ENCODE measurements at regions not wholly inside any gene's neighbourhood (a gene's known extent, or its start where the extent isn't known, plus 50 kb on each side); places are given as distances from the start of the nearest gene placed in this dataset.

DNA sequence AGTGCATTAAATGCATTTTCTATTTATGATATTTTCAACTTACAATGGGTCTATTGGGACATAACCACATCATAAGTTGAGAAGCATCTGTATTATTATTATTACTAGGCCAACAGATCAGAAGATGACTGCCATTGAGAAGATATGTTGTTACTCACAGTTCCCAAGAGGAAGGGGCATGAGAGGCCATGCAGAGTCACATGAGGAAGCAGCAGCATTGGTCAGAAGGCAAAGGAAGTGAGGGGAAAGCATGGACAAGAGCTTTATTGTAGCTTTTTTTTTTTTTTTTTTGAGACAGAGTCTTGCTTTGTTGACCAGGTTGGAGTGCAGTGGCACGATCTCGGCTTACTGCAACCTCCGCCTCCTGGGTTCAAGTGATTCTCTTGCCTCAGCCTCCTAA is 66.2 kb upstream of the LCLAT1 start:
- Histone ChIP-seq H3K36me3 (ENCODE audit: control insufficient read depth in 1 of 2, insufficient read depth in 2 of 2, low read length in 2 of 2) (no peaks in the 10 kb centered on the region), H3K9me3 (ENCODE audit: control insufficient read depth in 1 of 2, insufficient read depth in 1 of 2, low read depth in 1 of 2, low read length in 2 of 2) (no peaks in the 10 kb centered on the region), H2AFZ (ENCODE audit: low read depth, low read length, poor library complexity, severe bottlenecking) (no peak overlapping the region), H4K20me1 (ENCODE audit: insufficient read depth) (no peaks in the 10 kb centered on the region), H3K4me1 (ENCODE audit: control insufficient read depth in 1 of 2, insufficient read depth in 2 of 2, low read length in 2 of 2) (no peaks in the 10 kb centered on the region), H3K27me3 (ENCODE audit: insufficient read depth, low read length) (peaks cover 31% of the 10 kb centered on the region), H3K9ac (ENCODE audit: low read length) (no peak overlapping the region), H3K4me3 (replicated peaks in 1 of 2; ENCODE audit: low read depth in 1 of 2, low read length in 2 of 2) (no peak overlapping the region), H3K4me2 (ENCODE audit: low read length) (no peak overlapping the region), H3K27ac (ENCODE audit: low read depth, low read length) (no peak overlapping the region), H3K9me2 (ENCODE audit: insufficient read depth) (no peaks in the 10 kb centered on the region), H3K79me2 (ENCODE audit: insufficient read depth, low read length) (no peaks in the 10 kb centered on the region)
- no peak for DNase-seq (ENCODE audit: low read depth, low spot score)
- ChIA-PET CTCF (no interaction called here), RAD21 (ENCODE audit: low non-redundant PET in 1 of 2, low total read pairs in 2 of 2, uncharacterized antibody in 2 of 2, unreplicated experiment in 2 of 2) (no interaction called here), POLR2A (no interaction called here)
- intact Hi-C loops (cut with micrococcal nuclease), result no loop called here
- TF ChIP-seq EZH2 (IDR thresholded peaks at IDR 0.05) (no peak), ZFX (IDR thresholded peaks at IDR 0.05) (no peak), REST (IDR thresholded peaks at IDR 0.05; ENCODE audit: low read depth) (no peak), CEBPB (IDR thresholded peaks at IDR 0.05; ENCODE audit: low read depth) (no peak), YY1 (IDR thresholded peaks at IDR 0.05; ENCODE audit: extremely low read depth, insufficient replicate concordance, low read depth, low read length) (no peak), FOSL1 (IDR thresholded peaks at IDR 0.05; ENCODE audit: low read depth) (no peak), ZNF274 (IDR thresholded peaks at IDR 0.05; ENCODE audit: low read depth, low read length) (no peak), SRF (IDR thresholded peaks at IDR 0.05; ENCODE audit: low read depth) (no peak), EGR1 (IDR thresholded peaks at IDR 0.05; ENCODE audit: low read depth) (no peak), SP1 (IDR thresholded peaks at IDR 0.05; ENCODE audit: low read depth) (no peak), EZH2phosphoT487 (IDR thresholded peaks at IDR 0.05; ENCODE audit: borderline replicate concordance) (no peak), ATF3 (IDR thresholded peaks at IDR 0.05) (no peak), CBX3 (IDR thresholded peaks at IDR 0.05; ENCODE audit: low read depth) (no peak), JUND (IDR thresholded peaks at IDR 0.05) (no peak), POLR2AphosphoS5 (IDR thresholded peaks at IDR 0.05; ENCODE audit: low read depth, low read length) (no peak), TCF7L2 (IDR thresholded peaks at IDR 0.05; ENCODE audit: borderline replicate concordance, extremely low read depth, insufficient read depth, insufficient read length) (no peak), SIN3A (IDR thresholded peaks at IDR 0.05; ENCODE audit: low read depth) (no peak)
- TF ChIP-seq, protein P1, sequence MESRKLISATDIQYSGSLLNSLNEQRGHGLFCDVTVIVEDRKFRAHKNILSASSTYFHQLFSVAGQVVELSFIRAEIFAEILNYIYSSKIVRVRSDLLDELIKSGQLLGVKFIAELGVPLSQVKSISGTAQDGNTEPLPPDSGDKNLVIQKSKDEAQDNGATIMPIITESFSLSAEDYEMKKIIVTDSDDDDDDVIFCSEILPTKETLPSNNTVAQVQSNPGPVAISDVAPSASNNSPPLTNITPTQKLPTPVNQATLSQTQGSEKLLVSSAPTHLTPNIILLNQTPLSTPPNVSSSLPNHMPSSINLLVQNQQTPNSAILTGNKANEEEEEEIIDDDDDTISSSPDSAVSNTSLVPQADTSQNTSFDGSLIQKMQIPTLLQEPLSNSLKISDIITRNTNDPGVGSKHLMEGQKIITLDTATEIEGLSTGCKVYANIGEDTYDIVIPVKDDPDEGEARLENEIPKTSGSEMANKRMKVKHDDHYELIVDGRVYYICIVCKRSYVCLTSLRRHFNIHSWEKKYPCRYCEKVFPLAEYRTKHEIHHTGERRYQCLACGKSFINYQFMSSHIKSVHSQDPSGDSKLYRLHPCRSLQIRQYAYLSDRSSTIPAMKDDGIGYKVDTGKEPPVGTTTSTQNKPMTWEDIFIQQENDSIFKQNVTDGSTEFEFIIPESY (IDR thresholded peaks at IDR 0.05; ENCODE audit: extremely low read depth, insufficient replicate concordance, low read length), result no peak
- TF ChIP-seq, protein P2, sequence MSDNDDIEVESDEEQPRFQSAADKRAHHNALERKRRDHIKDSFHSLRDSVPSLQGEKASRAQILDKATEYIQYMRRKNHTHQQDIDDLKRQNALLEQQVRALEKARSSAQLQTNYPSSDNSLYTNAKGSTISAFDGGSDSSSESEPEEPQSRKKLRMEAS (IDR thresholded peaks at IDR 0.05), result no peak
- TF ChIP-seq, protein P3, sequence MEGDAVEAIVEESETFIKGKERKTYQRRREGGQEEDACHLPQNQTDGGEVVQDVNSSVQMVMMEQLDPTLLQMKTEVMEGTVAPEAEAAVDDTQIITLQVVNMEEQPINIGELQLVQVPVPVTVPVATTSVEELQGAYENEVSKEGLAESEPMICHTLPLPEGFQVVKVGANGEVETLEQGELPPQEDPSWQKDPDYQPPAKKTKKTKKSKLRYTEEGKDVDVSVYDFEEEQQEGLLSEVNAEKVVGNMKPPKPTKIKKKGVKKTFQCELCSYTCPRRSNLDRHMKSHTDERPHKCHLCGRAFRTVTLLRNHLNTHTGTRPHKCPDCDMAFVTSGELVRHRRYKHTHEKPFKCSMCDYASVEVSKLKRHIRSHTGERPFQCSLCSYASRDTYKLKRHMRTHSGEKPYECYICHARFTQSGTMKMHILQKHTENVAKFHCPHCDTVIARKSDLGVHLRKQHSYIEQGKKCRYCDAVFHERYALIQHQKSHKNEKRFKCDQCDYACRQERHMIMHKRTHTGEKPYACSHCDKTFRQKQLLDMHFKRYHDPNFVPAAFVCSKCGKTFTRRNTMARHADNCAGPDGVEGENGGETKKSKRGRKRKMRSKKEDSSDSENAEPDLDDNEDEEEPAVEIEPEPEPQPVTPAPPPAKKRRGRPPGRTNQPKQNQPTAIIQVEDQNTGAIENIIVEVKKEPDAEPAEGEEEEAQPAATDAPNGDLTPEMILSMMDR (IDR thresholded peaks at IDR 0.05 in 2 of 3, conservative IDR thresholded peaks at IDR 0.05 in 1 of 3; ENCODE audit: borderline replicate concordance in 1 of 3, insufficient read depth in 1 of 3, low read depth in 2 of 3, low read length in 2 of 3), result no peak
- ATAC-seq, result no peak
- BruUV-seq (replicated peaks), result no TSS peak
